GM21528 (cell line): ENCODE measurements at regions not wholly inside any gene's neighbourhood (a gene's known extent, or its start where the extent isn't known, plus 50 kb on each side); places are given as distances from the start of the nearest gene placed in this dataset.
"Not testable (repeated sequence)": the region's sequence is repeated elsewhere in the genome, so short reads cannot be mapped to it uniquely, and the experiment has no call there.

Experiments used
- ATAC-seq: cut with Tn5 transposase; IDR thresholded peaks from one replicate; pipeline ENCODE4 v1.9.1; 2021; ENCODE audit warnings: mild to moderate bottlenecking, moderate library complexity; ENCODE audit not compliant: unreplicated experiment, low FRiP score

DNA sequence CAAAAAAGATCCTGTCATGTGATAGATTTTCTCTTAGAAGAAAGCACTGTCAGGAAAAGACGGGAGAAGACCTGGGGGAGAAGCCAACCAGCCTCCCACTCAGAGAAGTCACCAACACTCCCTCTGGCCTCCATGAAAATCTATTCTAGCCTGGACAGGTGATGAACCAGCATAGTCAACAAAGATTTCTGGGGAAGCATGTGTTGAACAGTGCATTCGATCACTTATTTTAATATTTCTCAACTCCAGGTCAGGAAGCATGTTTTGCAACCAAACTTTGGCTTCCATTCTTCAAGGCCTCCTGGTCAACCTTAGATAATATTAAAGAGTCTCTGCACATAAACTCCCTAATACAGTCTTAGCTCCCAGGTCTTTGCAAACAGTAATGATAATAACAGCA is 74.7 kb upstream of the ERCC4 start:
- no peak for ATAC-seq

DNA sequence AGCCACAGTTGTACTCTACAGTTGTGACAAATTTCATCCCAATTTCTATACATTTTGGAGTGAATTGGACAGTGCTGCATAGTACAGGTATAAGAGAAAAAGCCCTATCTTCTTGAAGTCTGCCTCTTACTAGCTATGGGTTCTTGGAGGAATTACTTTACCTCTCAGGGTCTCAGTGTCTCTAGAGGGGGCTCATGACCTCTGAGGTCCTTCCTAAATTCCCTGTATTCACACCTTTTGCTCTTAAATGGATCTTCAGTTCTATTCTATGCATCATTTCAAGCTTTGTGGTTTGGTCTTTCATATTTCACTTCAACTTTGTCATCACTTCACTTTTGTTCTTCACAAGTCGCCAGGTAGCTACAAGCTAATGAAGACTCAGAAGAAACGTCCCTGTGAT is 71.2 kb upstream of the ERCC4 start:
- ATAC-seq, result no peak

DNA sequence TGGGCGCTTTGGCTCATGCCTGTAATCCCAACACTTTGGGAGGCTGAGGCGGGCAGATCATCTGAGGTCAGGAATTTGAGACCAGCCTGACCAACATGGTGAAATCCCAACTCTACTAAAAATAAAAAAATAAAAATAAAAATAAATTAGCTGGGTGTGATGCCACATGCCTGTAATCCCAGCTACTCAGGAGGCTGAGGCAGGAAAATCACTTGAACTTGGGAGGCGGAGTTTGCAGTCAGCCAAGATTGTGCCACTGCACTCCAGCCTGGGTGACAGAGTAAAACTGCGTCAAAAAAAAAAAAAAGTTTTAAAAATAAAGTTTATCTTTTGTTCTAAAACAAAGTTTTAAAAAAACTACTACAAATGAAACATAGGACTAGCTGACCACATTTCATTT is 69.8 kb upstream of the ERCC4 start:
- not testable (repeated sequence) for ATAC-seq

DNA sequence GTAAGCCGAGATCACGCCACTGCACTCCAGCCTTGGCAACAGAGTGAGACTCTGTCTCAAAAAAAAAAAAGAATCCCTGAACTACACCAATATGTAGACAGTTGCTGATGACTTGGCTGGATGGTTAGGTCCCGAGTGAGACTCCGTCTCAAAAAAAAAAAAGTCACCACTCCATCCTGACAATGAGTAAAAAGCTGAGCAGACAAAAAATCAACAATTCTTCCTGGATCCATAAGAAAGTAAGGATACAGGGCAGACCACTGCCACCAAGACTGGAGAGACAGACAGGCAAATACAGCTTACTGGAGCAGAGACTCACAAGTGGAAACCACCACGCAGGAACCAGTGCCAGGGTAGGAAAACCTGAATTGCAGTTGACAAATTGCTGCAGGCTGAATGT is 67.1 kb upstream of the ERCC4 start:
- no peak for ATAC-seq

DNA sequence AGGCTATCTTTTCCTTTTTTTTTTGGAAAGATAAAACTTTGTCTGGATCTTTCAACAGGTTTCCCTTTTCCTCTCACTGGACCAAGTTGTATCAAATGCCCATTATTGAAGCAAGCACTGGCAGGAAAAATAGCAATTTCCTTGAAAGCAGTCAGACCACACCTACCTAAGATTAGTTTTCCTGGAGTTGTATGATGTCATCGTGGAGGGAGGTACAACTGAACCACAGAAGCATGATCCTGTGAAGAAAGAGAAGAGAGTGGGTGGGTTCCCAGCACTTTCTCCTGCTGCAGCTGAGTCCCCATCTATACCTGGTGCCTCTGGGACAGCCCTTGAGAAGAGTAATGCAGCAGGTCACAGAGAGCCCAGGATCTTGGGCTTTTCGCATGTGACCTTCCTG is 63.6 kb upstream of the ERCC4 start:
- ATAC-seq, result no peak

DNA sequence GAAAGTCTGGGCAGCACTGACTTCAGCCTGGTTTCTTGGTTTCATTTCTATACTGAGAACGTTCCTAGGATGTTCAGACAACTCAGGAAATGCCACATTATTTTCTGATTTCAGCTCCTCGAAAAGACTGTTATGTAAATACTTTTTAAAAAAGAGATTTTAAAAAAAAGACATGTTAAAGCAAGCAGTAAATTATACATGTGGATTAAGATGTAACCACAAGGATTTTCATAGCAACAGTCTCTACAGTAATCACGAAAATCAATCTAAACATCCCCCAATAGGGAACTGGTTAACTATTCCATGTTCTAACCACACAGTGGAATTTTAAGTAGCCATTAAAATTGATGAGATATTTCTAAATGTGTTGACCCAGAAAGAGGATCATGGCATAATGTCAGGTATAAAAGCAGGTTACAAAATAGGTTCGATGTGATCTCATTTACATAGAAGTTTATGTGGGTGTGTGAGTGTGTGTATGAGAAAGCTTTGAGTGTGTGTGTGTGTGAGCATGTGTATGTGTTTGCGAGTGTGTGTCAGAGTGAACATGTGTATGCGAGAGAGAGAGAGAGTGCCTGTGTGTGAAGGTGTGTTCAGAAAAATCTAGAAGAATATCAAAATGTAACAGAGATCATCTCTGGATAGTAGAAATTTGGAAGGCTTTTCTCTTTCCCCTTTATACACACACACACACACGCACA is 63.0 kb upstream of the ERCC4 start:
- no peak for ATAC-seq

DNA sequence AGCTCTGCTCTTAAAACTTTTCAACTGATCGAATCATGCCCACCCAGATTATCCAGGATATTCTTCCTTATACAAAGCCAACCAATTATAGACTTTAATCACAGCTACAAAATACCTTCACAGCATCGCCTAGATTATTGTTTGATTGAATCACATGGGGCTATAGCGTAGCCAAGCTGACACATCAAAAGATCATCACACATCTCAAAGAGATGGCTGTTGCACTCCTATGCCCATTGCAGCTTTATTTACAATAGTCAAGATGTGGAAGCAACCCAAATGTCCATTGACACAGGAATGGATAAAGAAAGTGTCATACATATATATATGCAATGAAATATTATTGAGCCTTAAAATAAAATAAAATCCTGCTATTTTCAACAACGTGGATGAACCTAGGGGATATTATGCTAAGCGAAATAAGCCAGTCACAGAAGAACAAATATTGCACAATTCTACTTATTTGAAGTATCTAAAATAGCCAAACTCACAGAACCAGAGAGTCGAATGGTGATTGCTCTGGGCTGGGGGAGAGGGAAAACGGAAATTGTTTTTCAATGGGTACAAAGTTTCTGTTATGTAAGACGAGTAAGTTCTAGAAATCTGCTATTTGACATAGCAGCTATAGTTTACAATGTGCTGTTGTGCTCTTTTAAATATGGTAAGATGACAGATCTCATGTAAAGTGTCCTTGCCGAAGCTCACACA is 60.9 kb upstream of the ERCC4 start:
- ATAC-seq, result no peak

DNA sequence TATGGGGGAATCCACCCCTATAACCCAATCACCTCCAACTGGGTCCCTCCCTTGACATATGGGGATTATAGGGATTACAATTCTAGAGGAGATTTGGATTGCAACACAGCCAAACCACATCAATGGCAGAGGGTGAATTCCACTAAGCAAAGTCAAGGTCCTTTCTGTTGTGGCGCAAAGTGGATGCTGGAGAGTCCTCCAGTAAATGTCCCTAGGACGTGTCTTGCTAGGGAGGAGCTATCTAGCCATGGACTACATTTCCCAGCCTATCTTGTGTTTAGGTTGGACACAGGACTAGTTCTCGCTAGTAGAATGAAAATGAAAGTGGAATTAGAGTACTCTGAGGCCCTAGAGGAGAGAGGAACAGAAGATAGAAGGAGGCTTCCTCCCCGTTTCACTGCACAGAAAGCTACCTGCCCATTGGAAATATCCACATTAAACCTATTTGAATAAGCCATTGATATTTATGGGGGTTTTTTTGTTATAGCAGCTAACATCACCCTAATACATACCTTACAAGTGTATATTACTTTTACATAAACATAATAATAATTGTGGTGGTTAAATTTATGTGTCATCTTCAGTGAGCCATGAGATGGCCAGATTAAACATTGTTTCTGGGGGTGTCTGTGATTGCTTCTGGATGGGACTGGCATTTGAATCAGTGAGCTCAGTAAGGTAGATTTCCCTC is 56.7 kb upstream of the ERCC4 start:
- no peak for ATAC-seq

DNA sequence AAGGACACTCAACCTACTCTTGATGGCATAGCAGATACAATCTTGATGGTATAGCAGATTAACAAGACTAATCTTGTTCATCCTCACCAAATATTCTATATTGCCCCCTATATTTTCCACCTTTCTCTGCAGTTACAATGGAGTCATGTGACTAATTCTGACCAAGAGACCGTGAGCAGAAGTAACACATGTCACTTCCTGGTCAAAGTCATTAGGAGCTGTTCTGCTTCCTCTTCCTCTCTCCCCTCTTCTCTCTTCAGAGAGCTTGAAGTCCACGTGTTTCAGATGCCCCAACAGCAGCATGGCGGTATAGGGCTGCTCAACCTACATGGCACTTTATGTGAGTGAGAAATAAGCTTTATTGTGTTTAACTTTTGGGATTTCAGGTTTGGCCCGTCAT is 55.3 kb upstream of the ERCC4 start:
- no peak for ATAC-seq

DNA sequence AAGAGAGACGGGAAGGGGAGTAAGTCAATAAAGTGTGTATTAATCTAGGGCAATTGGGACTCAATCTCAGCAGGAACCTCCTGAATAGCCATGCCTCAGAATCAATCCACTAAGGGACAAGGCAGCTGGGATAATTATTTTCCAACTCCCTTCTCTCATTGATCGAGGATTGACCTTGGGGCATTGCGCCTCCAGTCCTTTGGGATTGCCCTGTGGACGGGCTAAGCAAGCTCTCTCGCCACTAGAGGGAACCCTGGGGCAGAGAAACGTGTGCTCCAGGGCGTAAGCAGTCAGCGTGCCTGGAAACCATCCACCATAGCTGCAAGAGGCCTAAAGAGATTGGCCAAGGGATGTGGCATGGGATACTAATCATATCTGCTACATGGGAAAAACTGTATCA is 53.9 kb upstream of the ERCC4 start:
- peak; percentile 68 for ATAC-seq
